ENCODE measurements at regions not wholly inside any gene's neighbourhood (a gene's known extent, or its start where the extent isn't known, plus 50 kb on each side); places are given as distances from the start of the nearest gene placed in this dataset.

- DNase-seq (ENCODE audit: low spot score) = no peak
Observed at GRCh38 chr12:107320929-107321631, 227.7 kb upstream of the CRY1 start.

- DNase-seq (ENCODE audit: low spot score) = no peak
Observed at GRCh38 chr12:107322063-107322462, 228.7 kb upstream of the CRY1 start.

- no peak for DNase-seq (ENCODE audit: low spot score)
Observed at GRCh38 chr12:107325075-107325608, 231.8 kb upstream of the CRY1 start.

GRCh38 chr12:107326237-107326636 lies 232.9 kb upstream of the CRY1 start:
- DNase-seq (ENCODE audit: low spot score) = no peak

- DNase-seq (ENCODE audit: low spot score) = no peak
Observed at GRCh38 chr12:107327651-107328182, 234.4 kb upstream of the CRY1 start.

GRCh38 chr12:107328442-107329133 lies 235.2 kb upstream of the CRY1 start:
- DNase-seq (ENCODE audit: low spot score) = no peak

- no peak for DNase-seq (ENCODE audit: low spot score)
Observed at GRCh38 chr12:107329569-107330324, 236.4 kb upstream of the CRY1 start.

- DNase-seq (ENCODE audit: low spot score) = no peak
Observed at GRCh38 chr12:107330831-107331431, 237.6 kb upstream of the CRY1 start.

GRCh38 chr12:107331471-107331870 lies 238.1 kb upstream of the CRY1 start:
- no peak for DNase-seq (ENCODE audit: low spot score)

GRCh38 chr12:107331912-107332311 lies 238.6 kb upstream of the CRY1 start:
- DNase-seq (ENCODE audit: low spot score) = no peak

GRCh38 chr12:107332743-107333142 lies 239.4 kb upstream of the CRY1 start:
- no peak for DNase-seq (ENCODE audit: low spot score)

GRCh38 chr12:107335802-107336570 lies 242.6 kb upstream of the CRY1 start:
- DNase-seq (ENCODE audit: low spot score) = no peak

GRCh38 chr12:107336695-107337094 lies 243.3 kb upstream of the CRY1 start:
- DNase-seq (ENCODE audit: low spot score) = no peak

GRCh38 chr12:107337346-107338095 lies 244.2 kb upstream of the CRY1 start:
- DNase-seq (ENCODE audit: low spot score) = no peak

GRCh38 chr12:107339487-107339886 lies 246.1 kb upstream of the CRY1 start:
- DNase-seq (ENCODE audit: low spot score) = no peak

- DNase-seq (ENCODE audit: low spot score) = no peak
Observed at GRCh38 chr12:107339932-107340331, 246.6 kb upstream of the CRY1 start.

GRCh38 chr12:107340898-107341297 lies 247.5 kb upstream of the CRY1 start:
- DNase-seq (ENCODE audit: low spot score) = no peak

- no peak for DNase-seq (ENCODE audit: low spot score)
Observed at GRCh38 chr12:107344035-107344808, 250.9 kb upstream of the CRY1 start.

- DNase-seq (ENCODE audit: low spot score) = no peak
Observed at GRCh38 chr12:107347261-107347660, 253.9 kb upstream of the CRY1 start.

All from putamen (tissue), 1 donor.